SIG-M5 (cell line): ENCODE measurements at regions not wholly inside any gene's neighbourhood (a gene's known extent, or its start where the extent isn't known, plus 50 kb on each side); places are given as distances from the start of the nearest gene placed in this dataset.
A peak's percentile ranks its signal among the peaks of the same experiment; 100 is the strongest.

Experiments used
- DNase-seq: peaks from one replicate; lab custom pipeline; 2025; lab: John Stamatoyannopoulos, UW

DNA sequence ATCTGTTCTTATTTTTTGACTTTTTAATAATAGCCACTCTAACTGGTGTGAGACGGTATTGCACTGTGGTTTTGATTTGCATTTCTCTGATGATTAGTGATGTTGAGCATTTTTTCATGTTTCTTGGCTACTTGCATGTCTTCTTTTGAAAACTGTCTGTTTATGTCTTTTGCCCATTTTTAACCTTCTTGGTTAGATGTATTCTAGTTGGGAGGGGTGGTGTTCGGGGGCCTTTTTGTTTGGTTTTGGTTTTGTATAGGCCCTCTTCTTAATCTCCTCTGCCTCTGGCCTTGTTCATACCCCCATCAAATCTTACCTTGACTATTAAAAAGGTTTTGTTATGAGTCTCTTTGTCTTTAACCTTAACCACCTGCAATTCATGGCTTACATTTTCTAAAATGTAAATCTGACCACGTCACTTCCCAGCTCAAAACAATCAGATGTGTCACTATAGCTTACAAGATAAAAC is 107.8 kb upstream of the NR4A3 start:
- DNase-seq, result no peak

DNA sequence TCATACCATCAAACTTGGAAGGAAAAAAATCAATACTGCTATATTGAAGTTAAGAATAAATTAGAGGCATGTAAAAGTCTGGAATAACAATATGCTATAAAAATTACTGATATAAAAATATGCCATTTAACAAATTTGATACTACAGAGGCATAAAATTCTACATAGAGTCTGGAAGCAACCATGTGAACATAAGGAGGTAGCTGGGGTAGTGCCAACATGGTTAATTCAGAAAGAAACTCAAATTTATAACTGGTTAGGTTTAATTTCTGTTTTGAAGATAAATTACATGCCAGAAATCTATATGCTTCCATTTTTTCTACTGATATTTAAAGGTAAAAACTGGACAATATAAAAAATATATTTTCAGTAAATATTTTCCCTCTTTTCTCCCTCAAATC is 103.1 kb upstream of the NR4A3 start:
- DNase-seq, result no peak

DNA sequence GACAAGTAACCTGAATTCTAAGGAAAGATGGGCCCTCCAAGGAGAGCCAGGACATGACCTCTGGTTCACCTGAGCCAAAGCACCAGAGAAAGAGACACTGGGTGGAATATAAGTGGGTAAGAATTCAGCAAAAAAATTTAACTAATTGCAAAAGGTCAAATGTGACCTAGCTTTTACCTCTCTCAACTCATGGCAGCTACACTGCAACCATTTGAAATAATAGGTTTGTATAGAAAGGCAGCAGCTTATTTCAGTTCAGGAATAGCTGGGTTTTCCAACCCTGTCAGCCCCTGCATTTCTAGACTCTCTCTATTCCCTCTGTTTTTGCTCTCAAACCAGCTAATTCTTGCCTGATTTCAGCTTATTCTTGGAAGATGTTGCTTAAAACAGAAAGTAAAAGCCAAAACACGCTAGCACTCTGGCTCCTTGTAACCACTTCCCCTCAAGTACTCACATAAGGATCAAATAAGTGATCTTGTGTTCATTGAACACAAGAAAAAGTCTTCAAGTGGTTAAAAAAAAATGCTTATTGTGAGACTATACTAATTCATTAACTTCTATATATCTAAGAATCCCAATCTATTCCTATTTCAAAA is 101.1 kb upstream of the NR4A3 start:
- no peak for DNase-seq

DNA sequence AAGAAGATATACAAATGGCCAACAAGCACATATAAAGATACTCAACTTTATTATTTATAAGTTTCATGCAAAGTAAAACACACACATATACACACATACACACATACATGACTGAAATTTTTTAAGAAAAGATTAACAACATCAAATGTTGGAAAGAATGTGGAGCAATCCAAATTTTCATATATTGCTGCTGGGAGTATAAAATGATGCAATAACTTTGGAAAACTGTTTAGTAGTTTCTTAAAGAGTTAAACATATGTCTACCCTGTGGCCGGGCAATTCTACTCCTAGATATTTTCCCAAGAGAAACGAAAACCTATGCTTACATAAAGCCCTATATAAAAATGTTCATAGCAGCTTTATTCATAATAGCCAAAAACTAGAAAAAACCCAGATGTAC is 99.8 kb upstream of the NR4A3 start:
- no peak for DNase-seq

DNA sequence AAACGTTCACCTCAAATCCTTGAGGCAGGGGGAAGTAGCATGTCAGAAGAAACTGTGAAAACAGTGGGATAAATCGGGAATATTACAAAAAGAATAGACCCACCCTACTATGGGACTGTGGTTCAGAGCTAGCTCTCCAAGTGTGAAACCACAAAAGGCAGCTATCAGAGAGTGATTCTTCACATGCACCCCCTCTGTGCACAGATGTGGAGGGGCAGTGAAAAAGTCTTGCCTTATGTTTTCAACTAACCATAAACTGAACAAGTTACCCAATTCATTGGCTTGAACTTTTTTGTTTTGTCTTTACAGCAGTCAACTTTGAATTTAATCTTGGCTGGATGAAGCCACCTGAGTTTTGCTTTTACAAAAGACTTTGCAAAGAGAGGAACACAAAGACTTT is 98.8 kb upstream of the NR4A3 start:
- no peak for DNase-seq

DNA sequence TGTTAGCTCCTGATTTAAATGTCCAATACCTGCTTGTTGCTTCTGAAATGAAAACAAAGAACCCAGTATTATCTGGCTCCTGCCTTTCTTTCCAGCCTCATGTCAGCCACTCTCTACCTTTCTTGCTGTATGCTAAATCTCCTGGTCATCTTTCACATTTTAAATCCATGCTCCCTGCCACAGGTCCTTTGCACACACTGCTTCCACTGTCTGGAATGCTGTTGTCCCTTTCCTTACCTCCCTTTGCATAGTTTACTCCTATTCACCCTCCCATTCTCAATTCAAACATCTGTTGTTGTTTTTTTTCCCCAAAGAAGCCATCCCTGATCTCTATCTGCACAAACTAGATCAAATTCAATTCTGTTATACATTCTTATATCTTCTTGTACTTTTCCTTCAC is 97.0 kb upstream of the NR4A3 start:
- DNase-seq, result no peak

DNA sequence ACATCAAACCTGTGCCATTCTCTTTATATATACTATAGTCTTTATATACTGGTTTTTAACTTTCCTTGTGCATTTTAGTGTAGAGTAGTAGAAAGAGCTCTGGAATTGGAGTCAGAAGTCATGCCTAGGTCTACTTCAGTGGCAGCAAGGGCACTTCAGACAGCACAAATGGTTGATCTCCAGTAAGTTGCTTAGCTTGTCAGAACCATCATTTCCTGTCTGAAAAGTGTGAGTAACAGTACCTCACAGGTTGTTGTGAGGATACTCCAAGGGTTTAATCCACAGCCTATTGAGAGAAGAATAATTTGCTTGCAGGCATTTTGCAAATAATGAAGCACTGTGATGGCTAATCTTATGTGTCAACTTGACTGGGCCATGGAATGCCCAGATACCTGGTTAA is 95.8 kb upstream of the NR4A3 start:
- DNase-seq, result no peak

DNA sequence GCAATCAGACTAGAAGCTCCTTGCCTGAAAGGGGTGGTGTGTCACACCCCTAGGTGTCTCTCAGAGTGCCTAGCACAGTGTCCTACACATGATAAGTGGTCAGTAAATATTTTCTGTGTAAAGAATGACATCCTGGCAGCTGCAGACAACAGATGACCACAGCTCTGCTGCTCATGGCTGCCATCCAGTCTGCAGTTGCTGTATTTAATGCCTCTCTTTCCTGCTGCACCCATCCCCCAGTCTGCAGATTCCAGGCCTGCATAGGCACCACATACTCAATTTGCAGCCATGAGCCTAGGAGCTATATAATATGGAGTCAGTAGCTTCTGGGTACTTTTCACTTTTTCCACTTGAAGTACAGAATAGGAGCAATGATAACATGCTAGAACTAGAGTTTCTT is 94.9 kb upstream of the NR4A3 start:
- no peak for DNase-seq

DNA sequence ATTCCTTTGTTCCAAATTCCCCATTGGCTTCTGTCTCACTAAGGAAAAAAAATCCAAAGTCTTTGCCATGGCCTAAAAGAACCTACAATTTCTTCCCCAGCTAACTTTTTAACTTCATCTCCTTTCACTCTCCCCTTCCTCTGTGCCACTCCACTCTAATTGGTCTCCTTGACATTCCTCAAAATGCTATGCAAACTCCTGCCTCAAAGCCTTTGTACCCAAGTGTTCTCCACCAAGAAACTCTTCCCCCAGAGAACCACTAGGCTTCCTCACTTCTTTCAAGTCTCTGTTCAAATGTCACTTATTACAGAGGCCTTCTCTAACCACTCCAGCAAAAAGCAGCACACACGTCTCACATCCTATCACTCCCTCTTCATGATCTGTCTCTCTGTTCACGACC is 91.6 kb upstream of the NR4A3 start:
- no peak for DNase-seq

DNA sequence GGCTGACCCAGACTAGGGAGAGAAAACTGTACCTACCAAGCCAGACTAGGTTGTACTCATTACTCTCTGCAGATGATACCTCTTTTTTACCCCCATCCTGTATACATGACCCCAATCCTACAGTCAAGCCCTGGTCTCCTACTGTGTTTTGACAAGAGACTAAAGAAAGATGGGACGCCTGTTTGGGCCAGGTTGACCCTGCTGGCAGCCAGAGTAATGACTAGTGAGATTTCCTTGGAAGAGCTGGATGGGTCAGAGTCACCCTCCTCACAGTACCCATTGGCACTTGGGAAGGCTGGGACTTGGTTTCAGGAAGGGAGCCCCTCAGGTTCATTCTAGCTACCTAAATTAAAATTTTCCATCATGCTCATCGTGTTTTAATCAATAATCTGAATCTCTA is 89.7 kb upstream of the NR4A3 start:
- no peak for DNase-seq

DNA sequence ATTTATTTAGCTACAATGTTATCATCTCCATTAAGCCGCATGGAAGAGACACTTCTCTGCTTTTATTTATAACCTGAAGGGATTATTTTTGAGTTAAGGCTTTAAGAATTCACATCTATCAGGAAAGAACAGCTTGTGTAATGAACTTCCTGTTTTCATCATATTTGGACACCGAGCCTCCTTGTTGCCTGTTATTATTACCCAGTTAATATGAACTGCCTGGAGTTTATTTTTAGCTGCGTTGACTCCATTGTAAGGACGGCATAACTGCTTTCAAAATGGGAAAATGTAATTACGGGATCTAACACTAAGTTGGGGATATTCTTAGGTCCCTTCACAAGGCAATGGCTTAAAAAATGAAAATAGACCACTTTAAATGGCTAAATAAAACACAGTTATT is 89.0 kb upstream of the NR4A3 start:
- DNase-seq, result no peak

DNA sequence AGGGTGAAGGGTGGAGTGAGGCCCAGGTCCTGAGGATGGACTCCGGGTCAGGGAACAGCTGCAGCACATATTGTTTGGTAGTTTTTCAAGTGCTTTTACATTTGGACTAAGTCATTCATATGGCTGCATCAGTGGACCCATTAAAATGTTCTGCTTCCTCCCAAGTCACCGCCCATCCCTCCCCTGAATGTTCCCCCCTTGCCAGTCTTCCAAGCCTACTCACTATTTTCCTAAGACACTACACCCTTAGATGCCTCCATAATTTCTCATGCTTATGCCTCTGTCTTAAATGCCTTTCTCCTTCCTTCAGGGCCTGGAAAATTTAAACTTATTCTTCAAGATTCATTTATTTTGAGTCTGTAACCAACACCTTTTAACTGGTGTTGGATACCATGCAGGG is 86.6 kb upstream of the NR4A3 start:
- DNase-seq, result no peak

DNA sequence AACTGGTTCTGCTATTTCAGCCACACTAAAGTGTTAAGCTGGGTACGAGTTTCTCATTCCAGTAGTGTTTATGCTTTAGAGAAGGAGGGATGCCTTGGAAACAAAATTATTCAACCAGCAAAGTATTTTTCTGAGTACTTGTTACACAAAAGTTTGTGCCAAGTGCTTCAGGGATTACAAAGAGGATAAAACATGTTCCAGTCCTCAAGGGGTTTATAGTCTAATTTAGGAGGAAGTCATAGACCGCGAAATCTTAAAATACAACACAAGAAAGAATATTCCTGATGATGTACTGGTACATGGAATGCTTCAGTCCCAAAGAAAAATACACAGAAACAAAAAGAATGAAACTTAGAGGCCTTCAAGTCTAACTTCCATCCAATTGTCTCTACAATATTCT is 85.4 kb upstream of the NR4A3 start:
- no peak for DNase-seq

DNA sequence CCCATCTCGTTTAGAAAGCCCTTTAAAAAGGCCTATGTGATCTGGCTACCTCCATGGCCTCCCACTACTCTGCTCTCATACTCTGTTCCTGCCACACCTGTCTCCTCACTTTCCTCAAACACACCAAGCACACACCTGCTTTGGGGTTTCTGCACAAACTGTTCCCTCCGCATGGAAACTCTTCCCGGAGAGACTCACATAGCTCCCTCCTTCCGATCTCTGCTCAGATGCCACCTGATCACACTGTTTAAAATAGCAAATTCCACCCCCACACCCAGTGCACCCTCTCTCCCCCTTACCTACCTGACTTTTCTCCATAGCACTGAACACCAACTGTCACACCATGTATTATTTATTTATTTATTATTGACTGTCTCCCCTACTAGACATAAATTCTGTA is 84.0 kb upstream of the NR4A3 start:
- no peak for DNase-seq

DNA sequence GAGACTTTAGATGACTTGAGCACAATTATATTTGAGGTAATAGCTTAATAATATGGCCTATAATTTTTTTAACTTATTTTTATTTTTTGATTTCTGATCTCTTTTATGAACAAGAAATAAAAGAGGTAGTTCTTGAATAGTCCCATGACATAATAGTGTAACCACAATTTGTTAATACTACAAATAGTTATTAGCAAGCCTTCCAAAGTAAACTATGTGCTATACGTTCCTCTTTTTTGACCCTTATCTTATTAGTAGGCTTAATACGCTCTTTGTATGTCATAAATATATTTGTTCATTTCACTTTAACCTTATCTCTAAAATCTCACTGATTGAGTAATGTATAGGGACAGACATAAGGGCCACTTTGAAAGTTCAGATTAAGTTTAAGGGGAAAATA is 78.7 kb upstream of the NR4A3 start:
- DNase-seq, result no peak

DNA sequence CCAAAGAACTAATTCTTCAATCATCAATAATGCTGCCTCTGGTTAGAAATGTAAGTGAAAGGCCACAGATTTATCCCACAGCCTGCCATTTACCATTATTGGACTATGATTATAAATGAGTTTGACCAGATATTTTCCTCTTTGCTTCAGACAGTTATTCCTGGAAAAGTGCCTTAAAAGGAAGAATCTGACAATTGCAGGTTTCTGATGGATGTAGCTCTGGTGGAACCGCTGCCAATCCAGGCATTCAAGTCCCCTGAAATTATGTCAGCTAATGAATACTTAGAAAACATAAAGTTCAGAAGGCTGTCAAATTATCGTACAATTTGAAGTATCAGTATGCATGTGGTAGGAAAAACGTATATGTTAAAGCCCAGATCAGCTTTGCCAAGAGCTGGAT is 78.2 kb upstream of the NR4A3 start:
- no peak for DNase-seq

DNA sequence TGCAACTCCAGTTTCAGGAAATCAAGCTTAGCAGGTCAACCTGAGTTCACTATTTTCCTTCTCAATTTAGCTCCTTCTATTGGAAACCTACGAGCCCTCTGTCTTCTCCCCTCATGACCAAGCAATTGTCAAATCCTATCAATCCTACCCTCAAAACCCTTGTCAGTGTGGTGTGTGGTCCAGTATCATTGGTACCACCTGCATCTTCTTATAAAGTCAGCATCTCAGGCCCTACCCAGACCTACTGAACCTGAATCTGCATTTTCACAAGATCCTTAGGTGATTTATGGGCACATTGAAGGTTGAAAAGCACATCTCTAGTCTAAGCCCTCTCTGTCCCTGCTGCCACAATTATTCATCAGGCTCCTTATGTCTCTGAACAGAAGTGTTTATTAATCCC is 77.6 kb upstream of the NR4A3 start:
- no peak for DNase-seq

DNA sequence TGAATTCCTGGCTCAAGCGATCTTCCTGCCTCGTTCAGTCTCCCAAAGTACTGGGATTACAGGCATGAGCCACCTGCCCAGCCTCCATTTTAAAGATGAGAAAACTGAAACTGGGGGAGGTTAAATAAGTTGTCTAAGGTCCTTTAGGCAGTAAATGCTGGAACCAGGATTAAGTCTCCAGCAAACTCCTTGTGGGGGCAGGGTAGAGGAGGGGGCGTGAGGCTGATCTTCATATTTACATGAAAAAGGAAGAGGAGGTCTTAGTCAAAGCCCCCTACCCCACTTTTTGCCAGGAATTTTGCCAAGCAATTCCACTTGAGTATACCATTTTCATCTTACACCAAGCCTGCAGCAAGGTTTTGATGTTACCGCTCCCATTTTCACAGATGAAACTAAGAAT is 76.6 kb upstream of the NR4A3 start:
- no peak for DNase-seq

DNA sequence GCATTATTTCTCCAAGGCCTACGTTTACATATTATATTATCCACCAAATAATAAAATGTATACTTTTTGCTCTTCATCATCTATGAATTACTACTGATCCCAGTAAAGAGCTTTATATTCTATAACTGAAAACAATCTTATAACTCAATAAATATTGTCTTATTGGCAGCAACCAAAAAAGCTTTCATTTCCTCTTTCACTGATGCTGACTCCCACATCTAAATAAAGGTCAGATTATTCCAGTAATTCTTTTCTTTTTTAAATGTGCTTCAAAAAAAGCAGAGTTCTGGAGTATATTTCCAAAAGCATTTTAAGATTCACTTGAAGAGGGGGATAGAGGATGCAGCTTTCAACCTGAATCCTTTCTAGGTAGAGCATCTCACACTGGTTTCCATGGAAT is 75.3 kb upstream of the NR4A3 start:
- DNase-seq, result no peak

DNA sequence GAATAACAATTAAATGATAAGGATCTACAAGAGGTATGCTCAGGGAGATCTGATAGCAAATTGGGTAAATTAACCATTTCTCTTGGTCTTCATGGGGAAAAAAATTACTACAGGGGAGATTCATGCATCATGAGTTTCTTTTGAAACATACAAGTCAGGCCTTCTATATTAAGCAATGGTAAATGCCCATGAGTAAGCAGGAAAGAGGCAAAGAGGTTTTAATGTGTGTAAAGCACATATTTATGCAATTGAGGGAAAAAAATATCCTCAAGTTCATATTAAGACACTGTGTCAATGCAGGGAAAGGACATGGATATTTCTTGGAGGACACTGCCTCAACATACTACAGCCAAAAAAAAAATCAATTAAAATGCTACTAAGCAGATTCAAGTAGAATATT is 73.4 kb upstream of the NR4A3 start:
- DNase-seq, result no peak

DNA sequence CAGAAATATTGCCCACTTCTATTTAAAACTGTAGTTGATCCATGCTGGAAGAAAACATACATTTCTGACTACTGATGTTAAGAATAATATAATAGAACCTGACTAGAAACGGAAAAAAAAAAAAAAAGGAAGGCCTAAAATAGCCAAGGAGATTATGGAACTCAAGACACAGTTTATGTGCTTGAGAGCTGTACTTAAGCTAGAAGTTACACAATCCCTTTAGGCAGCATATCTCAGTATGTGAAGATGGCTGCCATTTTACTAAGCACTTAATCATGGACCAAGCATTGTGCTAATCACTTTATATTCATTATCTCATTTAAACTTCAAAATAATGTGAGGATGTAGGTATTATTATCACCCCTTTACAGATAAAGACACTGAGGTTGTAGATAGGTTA is 73.0 kb upstream of the NR4A3 start:
- DNase-seq, result peak; percentile 44

DNA sequence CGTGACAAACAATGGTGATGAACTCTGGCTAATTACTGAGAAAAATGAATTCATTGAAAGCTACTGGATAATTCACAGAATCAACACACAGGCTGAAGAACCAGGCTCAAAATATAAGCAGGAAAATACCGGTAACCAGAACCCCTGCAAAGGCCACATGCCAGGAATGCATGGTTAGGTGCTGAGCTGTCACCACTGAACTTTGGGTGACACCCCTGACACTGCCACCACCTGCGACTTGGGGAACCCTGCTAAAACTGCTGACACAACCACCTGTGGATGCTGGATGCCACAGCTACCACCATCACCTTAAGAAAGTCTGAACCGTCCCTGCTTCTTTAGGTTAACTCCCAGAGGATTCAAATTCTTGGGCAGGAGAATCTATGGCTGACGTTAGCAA is 72.0 kb upstream of the NR4A3 start:
- DNase-seq, result no peak

DNA sequence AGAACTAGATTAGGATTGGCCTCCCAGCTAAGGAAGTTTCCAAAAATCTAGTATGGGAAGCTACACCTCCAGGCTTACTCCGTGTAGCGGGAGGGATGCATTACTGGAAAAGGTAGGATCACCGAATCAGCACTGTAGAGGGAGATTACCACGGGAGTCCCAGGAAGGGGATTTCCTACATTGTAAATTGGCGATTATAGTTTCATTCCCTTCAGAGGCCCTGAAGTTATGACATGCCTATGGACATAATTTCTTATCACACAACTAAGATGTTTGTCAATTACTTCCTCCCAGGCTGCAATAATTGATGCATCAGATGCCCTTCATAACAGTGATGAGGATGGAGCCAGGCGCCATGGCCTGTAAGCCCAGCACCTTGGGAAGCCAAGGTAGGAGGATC is 71.2 kb upstream of the NR4A3 start:
- no peak for DNase-seq

DNA sequence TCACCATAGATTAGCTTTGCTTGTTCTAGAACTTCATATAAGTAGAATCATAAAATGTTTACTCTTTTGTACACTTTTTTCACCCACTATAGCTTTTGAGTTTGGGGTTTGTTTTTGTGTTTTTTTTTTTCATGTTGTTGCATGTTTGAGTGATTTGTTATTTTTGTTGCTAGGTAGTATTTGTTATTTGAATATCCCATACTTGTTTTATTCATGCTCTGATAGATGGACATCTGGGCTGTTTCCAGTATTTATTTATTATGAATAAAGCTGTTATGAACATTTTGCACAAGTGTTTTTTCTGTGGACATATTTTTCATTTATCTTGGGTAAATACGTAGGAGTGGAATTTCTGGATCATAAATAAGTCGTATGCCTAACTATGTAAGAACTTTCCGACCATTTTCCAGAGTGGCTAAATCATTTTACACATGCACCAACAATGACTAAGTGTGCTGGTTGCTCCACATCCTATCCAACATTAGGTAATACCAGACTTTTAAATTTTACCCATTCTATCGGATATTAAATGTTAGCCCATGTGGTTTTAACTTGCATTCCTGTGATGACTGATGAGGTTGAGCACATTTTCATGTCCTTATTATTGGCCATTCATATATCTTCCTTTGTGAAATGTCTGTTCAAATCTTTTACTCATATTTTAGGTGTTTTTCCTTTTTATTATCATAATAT is 69.1 kb upstream of the NR4A3 start:
- DNase-seq, result no peak
